NCI-H2029 (cell line): ENCODE measurements at regions not wholly inside any gene's neighbourhood (a gene's known extent, or its start where the extent isn't known, plus 50 kb on each side); places are given as distances from the start of the nearest gene placed in this dataset.

ENCODE experiments used
- DNase-seq: peaks from one replicate; lab custom pipeline; 2025; lab: John Stamatoyannopoulos, UW

DNA sequence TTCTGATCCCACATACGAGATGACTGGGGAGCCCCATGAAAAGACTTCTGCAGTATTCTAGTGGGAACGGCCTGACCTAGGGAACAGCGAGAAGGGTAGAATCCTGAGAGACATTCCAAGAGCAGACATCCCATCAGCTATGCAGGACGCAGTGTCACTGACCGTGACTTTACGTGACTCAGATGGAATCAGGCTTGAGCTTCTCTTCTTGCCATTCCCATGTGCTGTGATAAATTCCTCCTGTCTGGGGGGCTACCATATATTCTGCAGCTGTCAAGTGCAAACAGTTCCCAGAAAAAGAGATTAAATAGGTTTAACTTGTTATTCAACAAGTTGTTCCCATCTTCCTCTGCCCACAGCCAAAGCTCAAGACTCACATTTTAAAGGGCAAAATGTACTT, 73.1 kb upstream of the PDE1C start:
- no peak for DNase-seq

DNA sequence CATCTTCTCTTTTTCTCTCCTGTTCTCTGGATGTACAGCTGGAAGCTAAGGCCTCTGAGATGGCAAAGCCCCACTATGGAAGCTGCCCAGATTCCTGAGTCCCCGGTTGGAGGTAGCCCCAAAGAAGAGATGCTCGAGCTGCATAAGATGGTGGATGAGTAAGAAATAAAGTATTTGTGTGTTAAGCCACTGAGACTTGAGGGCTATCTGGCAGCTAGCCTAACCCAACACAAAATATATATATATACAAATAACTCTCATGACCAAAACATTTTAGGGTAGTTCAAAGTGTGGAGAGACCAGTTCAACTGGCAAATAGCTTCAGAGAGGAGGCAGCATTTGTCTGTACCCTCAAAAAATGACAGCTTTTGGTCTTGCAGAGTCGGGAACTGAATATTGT, 72.4 kb upstream of the PDE1C start:
- no peak for DNase-seq

DNA sequence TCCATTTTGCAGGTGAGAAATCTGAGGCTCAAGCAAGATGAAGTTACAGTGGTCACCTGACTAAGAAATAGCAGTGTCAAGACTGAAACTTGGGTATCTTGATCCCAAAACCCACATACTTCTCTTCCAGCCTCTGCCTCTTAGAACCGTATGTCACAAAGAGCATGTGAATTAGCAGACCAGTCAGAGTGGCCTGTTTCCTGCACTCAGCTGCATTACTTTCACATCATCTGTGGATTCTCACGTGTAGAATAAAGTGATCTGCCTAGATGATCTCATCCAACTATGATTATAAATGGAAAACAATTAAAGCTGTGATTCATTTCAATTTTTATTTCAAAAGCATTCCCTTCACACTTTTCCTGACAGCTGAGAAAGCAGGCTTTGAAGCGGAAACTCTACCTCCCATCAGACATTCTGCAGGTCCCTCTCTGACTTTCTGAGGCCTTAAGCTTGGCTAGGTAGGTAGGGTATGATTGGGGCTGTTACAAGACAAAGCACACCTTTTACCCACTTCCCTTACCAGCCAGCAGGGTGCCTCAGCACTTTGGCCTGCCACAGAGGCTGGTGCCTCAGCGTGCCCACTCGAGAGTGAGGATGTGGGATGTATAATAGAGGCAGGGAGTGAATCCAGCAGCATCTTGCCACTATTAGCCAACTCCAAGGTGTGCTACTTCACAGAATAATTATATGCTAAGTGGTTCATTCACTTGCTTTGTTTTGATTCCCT, 70.2 kb upstream of the PDE1C start:
- DNase-seq: no peak

DNA sequence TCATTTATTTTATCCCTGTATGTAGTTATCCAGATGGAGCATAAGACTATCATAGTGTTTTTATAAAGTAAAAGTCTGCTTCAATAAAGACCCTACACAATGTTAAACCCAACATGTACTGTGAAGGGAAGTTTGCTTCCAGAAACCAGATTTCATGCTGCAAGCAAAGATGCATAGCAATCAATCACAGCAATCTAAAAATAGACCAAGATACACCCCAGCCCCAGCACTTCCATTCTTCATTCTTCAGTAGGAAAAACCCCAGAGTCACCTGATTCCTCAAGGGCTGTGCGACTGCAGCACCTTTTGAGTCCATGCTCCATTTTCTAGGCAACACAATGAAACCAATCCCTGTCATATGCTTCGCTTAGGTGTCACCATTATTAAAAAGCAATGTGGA, 66.9 kb upstream of the PDE1C start:
- DNase-seq: no peak

DNA sequence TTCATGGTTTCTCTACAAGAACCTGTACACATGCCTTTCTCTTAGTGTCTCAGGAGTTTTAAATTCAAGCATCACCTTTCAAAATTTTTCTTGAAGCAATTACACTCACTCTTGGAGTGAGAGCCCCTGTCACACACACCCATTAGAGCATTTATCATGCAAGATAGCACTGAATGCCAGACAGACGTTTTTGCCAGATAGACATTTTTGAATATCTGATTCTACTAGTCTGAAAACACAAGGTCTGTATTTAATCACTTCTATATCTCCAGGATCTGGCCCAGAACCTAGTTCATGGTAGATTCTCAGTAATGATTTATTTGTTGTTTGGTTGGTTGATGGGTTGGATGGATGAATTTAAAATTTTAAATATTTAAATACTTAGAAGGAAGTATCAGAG, 60.9 kb upstream of the PDE1C start:
- no peak for DNase-seq

DNA sequence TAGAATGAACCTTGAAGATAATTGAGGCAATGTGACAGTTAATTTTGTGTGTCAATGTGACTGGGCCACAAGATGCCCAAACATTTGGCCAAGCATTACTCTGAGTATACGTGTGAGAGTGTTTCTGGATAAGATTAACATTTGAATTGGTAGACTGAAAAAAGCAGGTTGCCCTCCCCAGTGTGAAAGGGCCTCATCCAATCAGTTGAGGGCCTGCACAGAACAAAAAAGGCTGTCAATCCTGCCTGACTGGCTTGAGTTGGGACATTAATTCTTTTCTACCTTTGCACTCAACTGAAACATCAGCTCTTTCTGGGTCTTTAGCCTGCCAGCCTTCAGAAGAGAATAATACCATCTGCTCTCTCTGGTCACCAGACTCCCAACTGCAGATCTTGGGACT, 56.6 kb upstream of the PDE1C start:
- no peak for DNase-seq
